H1 (cell line): ENCODE measurements at regions not wholly inside any gene's neighbourhood (a gene's known extent, or its start where the extent isn't known, plus 50 kb on each side); places are given as distances from the start of the nearest gene placed in this dataset.

Experiments used
- CBX5 ChIP-seq: fragments of 300-800, 300-1000 bp; sonication (generic); IDR thresholded peaks from 2 replicates; pipeline ENCODE4 v1.7.1; 2016; ENCODE audit warnings: antibody characterized with exemption, low read length, low read depth
- CHD1 ChIP-seq: IDR thresholded peaks from 2 replicates; pipeline ENCODE4 v1.6.1; 2012; ENCODE audit warnings: low read depth, low read length, improper control_type of control experiment
- GABPA ChIP-seq: IDR thresholded peaks from 2 replicates; pipeline ENCODE4 v1.6.1; 2011; ENCODE audit warnings: mild to moderate bottlenecking, low read length, moderate library complexity, borderline replicate concordance; ENCODE audit not compliant: insufficient read depth
- GTF2F1 ChIP-seq: IDR thresholded peaks from 2 replicates; pipeline ENCODE4 v1.6.1; 2012; ENCODE audit warnings: low read depth, low read length, improper control_type of control experiment, borderline replicate concordance
- RAD21 ChIP-seq, 2 experiments: IDR thresholded peaks in 1 of 2; conservative IDR thresholded peaks in 1 of 2; 2 replicates each; pipeline ENCODE4 v1.6.1; 2011; ENCODE audit warnings: low read depth in 2 of 2, low read length in 2 of 2, improper control_type of control experiment in 1 of 2, inconsistent platforms in 1 of 2, mild to moderate bottlenecking in 1 of 2, moderate library complexity in 1 of 2
- TBP ChIP-seq: IDR thresholded peaks from 2 replicates; pipeline ENCODE4 v1.6.1; 2011; ENCODE audit warnings: low read depth, low read length, improper control_type of control experiment
- TEAD4 ChIP-seq: IDR thresholded peaks from 2 replicates; pipeline ENCODE4 v1.6.1; 2012; ENCODE audit warnings: low read depth, low read length, inconsistent platforms, mixed read lengths
- USF2 ChIP-seq: IDR thresholded peaks from 2 replicates; pipeline ENCODE4 v1.6.1; 2011; ENCODE audit warnings: low read length, improper control_type of control experiment
- TF ChIP-seq, protein P1 (sequence below): IDR thresholded peaks from 2 replicates; pipeline ENCODE4 v1.6.1; 2011; ENCODE audit warnings: low read depth, mild to moderate bottlenecking, low read length; ENCODE audit not compliant: insufficient read depth

- TF ChIP-seq CBX5 (no peak), GABPA (no peak), GTF2F1 (no peak), USF2 (no peak), RAD21 (IDR thresholded peaks at IDR 0.05 in 1 of 2, conservative IDR thresholded peaks at IDR 0.05 in 1 of 2; ENCODE audit: low read depth in 2 of 2, low read length in 2 of 2) (no peak), TBP (no peak), TEAD4 (no peak), CHD1 (no peak)
- TF ChIP-seq, protein P1, sequence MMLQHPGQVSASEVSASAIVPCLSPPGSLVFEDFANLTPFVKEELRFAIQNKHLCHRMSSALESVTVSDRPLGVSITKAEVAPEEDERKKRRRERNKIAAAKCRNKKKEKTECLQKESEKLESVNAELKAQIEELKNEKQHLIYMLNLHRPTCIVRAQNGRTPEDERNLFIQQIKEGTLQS, result no peak
- TF ChIP-seq, all 59 proteins: peak for 0
These were observed 568.5 kb upstream of the SLC8A1 start (continued) for GRCh38 chr2:41020358-41020757.
